ENCODE measurements at regions not wholly inside any gene's neighbourhood (a gene's known extent, or its start where the extent isn't known, plus 50 kb on each side); places are given as distances from the start of the nearest gene placed in this dataset.

DNA sequence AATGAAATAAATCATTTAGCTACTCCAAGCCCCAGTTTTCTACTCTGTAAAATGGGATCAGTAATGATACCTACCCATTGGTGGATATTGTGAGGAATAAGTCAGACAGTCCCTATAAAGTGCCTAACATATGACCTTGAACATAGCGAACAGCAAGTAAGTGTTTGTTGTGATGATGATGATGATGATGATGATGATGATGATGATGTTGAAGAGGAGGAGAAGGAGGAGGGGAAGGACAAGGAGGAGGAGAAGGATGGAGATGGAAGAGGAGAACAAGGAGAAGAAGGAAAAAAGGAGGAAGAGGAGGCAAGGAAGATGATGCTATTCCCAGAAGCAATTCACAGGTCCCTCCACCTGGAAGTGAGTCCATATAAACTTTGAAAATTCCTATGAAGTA, 264.3 kb downstream of the MAFB start:
- H3K9me3 Mint-ChIP-seq (ENCODE audit: low read depth): peaks cover 3% of the 10 kb centered on the region
- H3K4me1 Mint-ChIP-seq (ENCODE audit: low read depth): no peaks in the 10 kb centered on the region
- H3K4me3 Mint-ChIP-seq (ENCODE audit: unreplicated experiment): no peak overlapping the region
- DNase-seq (ENCODE audit: low spot score): no peak
- no peaks in the 10 kb centered on the region for H3K36me3 Mint-ChIP-seq (ENCODE audit: low read depth)
- H3K27ac Mint-ChIP-seq (ENCODE audit: unreplicated experiment): no peak overlapping the region
- peaks cover 11% of the 10 kb centered on the region for H3K27me3 Mint-ChIP-seq (ENCODE audit: low read depth)
- TF ChIP-seq, protein P1, sequence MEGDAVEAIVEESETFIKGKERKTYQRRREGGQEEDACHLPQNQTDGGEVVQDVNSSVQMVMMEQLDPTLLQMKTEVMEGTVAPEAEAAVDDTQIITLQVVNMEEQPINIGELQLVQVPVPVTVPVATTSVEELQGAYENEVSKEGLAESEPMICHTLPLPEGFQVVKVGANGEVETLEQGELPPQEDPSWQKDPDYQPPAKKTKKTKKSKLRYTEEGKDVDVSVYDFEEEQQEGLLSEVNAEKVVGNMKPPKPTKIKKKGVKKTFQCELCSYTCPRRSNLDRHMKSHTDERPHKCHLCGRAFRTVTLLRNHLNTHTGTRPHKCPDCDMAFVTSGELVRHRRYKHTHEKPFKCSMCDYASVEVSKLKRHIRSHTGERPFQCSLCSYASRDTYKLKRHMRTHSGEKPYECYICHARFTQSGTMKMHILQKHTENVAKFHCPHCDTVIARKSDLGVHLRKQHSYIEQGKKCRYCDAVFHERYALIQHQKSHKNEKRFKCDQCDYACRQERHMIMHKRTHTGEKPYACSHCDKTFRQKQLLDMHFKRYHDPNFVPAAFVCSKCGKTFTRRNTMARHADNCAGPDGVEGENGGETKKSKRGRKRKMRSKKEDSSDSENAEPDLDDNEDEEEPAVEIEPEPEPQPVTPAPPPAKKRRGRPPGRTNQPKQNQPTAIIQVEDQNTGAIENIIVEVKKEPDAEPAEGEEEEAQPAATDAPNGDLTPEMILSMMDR (IDR thresholded peaks at IDR 0.05): no peak

DNA sequence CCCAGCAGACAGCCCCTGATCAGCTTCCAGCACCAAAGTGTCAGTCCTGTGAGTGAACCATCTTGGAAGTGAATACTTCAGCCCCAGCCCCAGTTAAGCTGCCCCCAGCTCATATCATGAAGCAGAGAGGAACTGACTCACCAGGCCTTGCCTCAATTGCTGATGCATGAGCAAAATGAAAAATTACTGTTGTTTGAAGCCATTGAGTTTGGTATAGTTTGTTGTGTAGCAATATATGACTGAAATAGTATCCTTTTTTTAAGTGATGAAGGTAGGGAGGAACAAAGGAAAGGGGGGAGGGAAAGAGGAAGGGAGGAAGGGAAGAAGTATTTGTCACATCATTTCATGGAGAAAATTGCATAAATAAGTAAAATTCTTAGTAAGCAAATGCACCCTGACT, 266.4 kb downstream of the MAFB start:
- DNase-seq (ENCODE audit: low spot score): no peak
- peaks cover 5% of the 10 kb centered on the region for H3K27me3 Mint-ChIP-seq (ENCODE audit: low read depth)
- no peak overlapping the region for H3K4me3 Mint-ChIP-seq (ENCODE audit: unreplicated experiment)
- H3K27ac Mint-ChIP-seq (ENCODE audit: unreplicated experiment): no peak overlapping the region
- TF ChIP-seq, protein P1 (IDR thresholded peaks at IDR 0.05): no peak
- peaks cover 3% of the 10 kb centered on the region for H3K9me3 Mint-ChIP-seq (ENCODE audit: low read depth)
- no peaks in the 10 kb centered on the region for H3K4me1 Mint-ChIP-seq (ENCODE audit: low read depth)
- no peaks in the 10 kb centered on the region for H3K36me3 Mint-ChIP-seq (ENCODE audit: low read depth)

DNA sequence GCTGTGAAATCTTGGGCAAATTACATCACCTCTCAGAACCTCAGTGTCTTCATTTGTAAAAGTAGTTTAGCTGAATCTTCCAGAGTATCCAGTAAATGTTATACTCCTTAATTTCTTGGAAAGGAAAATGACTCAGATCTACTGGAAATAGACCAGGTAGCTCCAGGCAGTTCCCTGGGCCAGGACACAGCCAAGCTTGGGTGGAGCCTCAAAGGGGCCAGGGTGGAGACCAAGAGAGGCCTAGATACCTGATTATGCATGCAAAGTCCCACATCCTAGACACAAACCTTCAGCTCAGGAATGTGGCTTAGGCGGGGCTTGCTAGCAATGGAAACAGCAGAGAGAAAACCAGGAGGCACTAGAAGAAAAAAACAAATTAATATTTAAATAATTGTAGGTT, 272.8 kb downstream of the MAFB start:
- Mint-ChIP-seq H3K9me3 (ENCODE audit: low read depth) (peaks cover 18% of the 10 kb centered on the region), H3K36me3 (ENCODE audit: low read depth) (no peaks in the 10 kb centered on the region), H3K27ac (ENCODE audit: unreplicated experiment) (no peak overlapping the region), H3K4me3 (ENCODE audit: unreplicated experiment) (no peak overlapping the region), H3K27me3 (ENCODE audit: low read depth) (peaks cover 9% of the 10 kb centered on the region), H3K4me1 (ENCODE audit: low read depth) (no peaks in the 10 kb centered on the region)
- TF ChIP-seq, protein P1 (IDR thresholded peaks at IDR 0.05): no peak
- no peak for DNase-seq (ENCODE audit: low spot score)

DNA sequence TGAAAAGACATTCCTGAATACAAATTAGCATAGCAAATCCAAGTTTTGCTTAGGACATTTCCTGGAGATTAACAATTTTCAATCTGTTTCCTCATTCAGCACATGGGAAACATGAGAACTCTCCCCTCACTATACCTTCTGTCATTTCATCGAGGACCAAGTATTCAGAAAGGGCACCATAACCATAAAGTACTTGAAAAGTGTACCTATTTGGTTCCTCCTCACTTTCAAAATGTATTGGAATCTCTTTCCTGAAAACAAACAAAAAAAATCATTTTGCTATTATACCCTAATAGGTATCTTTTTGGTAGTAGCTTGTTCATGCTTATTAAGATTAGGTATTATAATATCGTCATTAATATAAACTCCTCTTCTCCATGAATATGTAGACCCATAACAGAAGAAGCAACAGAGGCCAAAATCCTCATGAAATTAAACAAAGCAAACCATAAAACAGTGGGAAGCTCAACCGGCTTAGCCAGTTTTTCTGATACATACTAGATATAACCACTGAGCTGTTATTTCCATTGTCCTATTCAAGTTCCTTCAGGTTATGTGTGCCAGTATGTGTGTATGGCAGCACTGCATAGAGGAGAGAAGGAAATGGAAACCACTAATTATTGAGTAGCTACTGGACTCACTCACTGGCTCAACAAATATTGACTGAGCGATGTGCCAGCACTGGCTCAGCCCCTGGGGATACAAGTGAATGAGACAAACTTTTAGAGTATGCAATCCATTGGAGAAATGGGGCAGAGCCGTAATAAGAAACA, 274.0 kb downstream of the MAFB start:
- TF ChIP-seq, protein P1 (IDR thresholded peaks at IDR 0.05): no peak
- Mint-ChIP-seq H3K9me3 (ENCODE audit: low read depth) (peaks cover 18% of the 10 kb centered on the region), H3K4me1 (ENCODE audit: low read depth) (no peaks in the 10 kb centered on the region), H3K27ac (ENCODE audit: unreplicated experiment) (no peak overlapping the region), H3K27me3 (ENCODE audit: low read depth) (peaks cover 17% of the 10 kb centered on the region), H3K36me3 (ENCODE audit: low read depth) (no peaks in the 10 kb centered on the region), H3K4me3 (ENCODE audit: unreplicated experiment) (no peak overlapping the region)
- no peak for DNase-seq (ENCODE audit: low spot score)

DNA sequence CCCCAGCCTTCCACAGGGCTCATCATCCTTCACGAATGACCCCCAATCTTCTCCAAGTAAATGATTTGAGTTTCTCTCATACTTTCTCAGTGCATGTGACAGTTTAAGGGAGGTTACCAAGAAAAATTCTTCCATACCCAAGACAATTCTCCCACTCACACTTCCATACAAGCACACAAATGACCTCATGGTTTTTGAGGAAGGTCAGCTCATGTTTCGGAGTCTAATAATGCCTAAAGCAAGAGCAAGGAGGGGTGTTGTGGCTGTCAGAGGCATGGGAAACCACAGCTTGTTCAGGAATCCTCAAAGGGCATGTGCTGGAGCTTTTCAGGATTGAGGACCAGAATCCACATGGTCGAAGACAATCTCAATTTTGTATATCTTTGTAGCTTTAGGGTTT, 279.0 kb downstream of the MAFB start:
- Mint-ChIP-seq H3K36me3 (ENCODE audit: low read depth) (no peaks in the 10 kb centered on the region), H3K4me3 (ENCODE audit: unreplicated experiment) (no peak overlapping the region), H3K9me3 (ENCODE audit: low read depth) (no peaks in the 10 kb centered on the region), H3K27ac (ENCODE audit: unreplicated experiment) (no peak overlapping the region), H3K27me3 (ENCODE audit: low read depth) (peaks cover 30% of the 10 kb centered on the region), H3K4me1 (ENCODE audit: low read depth) (no peaks in the 10 kb centered on the region)
- no peak for DNase-seq (ENCODE audit: low spot score)
- TF ChIP-seq, protein P1 (IDR thresholded peaks at IDR 0.05): no peak

Measured in chondrocyte (in vitro differentiated cells).